CD14-positive monocyte (primary cell): ENCODE measurements at regions not wholly inside any gene's neighbourhood (a gene's known extent, or its start where the extent isn't known, plus 50 kb on each side); places are given as distances from the start of the nearest gene placed in this dataset.

Experiments used
- DNase-seq, 3 donors: peaks; one replicate each; pipeline ENCODE4 v3.0.0-alpha.2; 2011 to 2022
- H2AFZ ChIP-seq: 2 replicates; pipeline ENCODE4 v1.6.0; 2012; ENCODE audit warnings: mild to moderate bottlenecking, low read depth, low read length, inconsistent platforms; ENCODE audit not compliant: insufficient read depth, poor library complexity, severe bottlenecking
- H3K27ac ChIP-seq, 2 donors: 1 replicate in 1 of 2; 2 replicates in 1 of 2; pipeline ENCODE4 v1.5.1; 2012 to 2013; ENCODE audit warnings: low read length in 2 of 2, control low read depth in 1 of 2, inconsistent platforms in 1 of 2, low read depth in 1 of 2, mild to moderate bottlenecking in 1 of 2
- H3K27me3 ChIP-seq, 2 donors: one replicate each; pipeline versions ENCODE4 v1.6.0 to v1.6.1; 2011 to 2013; ENCODE audit warnings: low read length in 2 of 2; ENCODE audit not compliant: control insufficient read depth in 2 of 2, insufficient read depth in 2 of 2
- H3K36me3 ChIP-seq, 2 donors: replicated peaks in 1 of 2; 1 replicate in 1 of 2; 2 replicates in 1 of 2; pipeline versions ENCODE4 v1.5.1 to v1.6.1; 2012 to 2013; ENCODE audit warnings: low read length in 2 of 2, control low read depth in 1 of 2, inconsistent platforms in 1 of 2, mild to moderate bottlenecking in 1 of 2; ENCODE audit not compliant: insufficient read depth in 2 of 2, control insufficient read depth in 1 of 2
- H3K4me1 ChIP-seq, 2 donors: 1 replicate in 1 of 2; 2 replicates in 1 of 2; pipeline versions ENCODE4 v1.5.1 to v1.6.1; 2012 to 2013; ENCODE audit warnings: low read length in 2 of 2, control low read depth in 1 of 2, inconsistent platforms in 1 of 2, mild to moderate bottlenecking in 1 of 2, moderate library complexity in 1 of 2; ENCODE audit not compliant: insufficient read depth in 2 of 2, control insufficient read depth in 1 of 2
- H3K4me2 ChIP-seq: replicated peaks from 2 replicates; pipeline ENCODE3; 2012; ENCODE audit warnings: low read length, moderate library complexity, mild to moderate bottlenecking; ENCODE audit not compliant: poor library complexity, severe bottlenecking; ENCODE audit errors: extremely low read depth
- H3K4me3 ChIP-seq, 3 experiments: fragments of 200-600 bp in 1 of 3; sonication (generic) in 1 of 3; replicated peaks in 1 of 3; 1 replicate in 2 of 3; 2 replicates in 1 of 3; pipeline ENCODE4 v1.5.1; 2011 to 2013; ENCODE audit warnings: low read length in 3 of 3, mild to moderate bottlenecking in 3 of 3, control low read depth in 2 of 3, low read depth in 2 of 3, inconsistent platforms in 1 of 3, moderate library complexity in 1 of 3
- H3K79me2 ChIP-seq: 2 replicates; pipeline ENCODE4 v1.6.0; 2012; ENCODE audit warnings: mild to moderate bottlenecking, control low read depth, inconsistent platforms, low read length, moderate library complexity; ENCODE audit not compliant: insufficient read depth
- H3K9ac ChIP-seq: 2 replicates; pipeline ENCODE4 v1.6.0; 2017; ENCODE audit warnings: low read length, mild to moderate bottlenecking; ENCODE audit not compliant: insufficient read depth, poor library complexity, severe bottlenecking
- H3K9me3 ChIP-seq, 2 donors: replicated peaks in 1 of 2; 1 replicate in 1 of 2; 2 replicates in 1 of 2; pipeline versions ENCODE4 v1.5.1 to v1.6.1; 2012 to 2013; ENCODE audit warnings: low read length in 2 of 2, control low read depth in 1 of 2; ENCODE audit not compliant: control insufficient read depth in 1 of 2, insufficient read depth in 1 of 2
- H4K20me1 ChIP-seq: 2 replicates; pipeline ENCODE4 v1.6.0; 2012; ENCODE audit warnings: mild to moderate bottlenecking, low read length, control low read depth, moderate library complexity; ENCODE audit not compliant: insufficient read depth
- H3K27ac Mint-ChIP-seq, 7 donors: one replicate each; pipeline ENCODE4 v1.8.0; 2020; ENCODE audit warnings: mild to moderate bottlenecking in 7 of 7, mixed read lengths in 7 of 7, moderate library complexity in 6 of 7, inconsistent platforms in 2 of 7
- H3K27me3 Mint-ChIP-seq, 3 donors: one replicate each; pipeline ENCODE4 v1.8.0; 2021 to 2022; ENCODE audit warnings: low read depth in 3 of 3, mild to moderate bottlenecking in 3 of 3, mixed read lengths in 3 of 3, moderate library complexity in 3 of 3, inconsistent platforms in 1 of 3
- H3K36me3 Mint-ChIP-seq, 2 donors: one replicate each; pipeline ENCODE4 v1.8.0; 2020; ENCODE audit warnings: mixed read lengths in 2 of 2, inconsistent platforms in 1 of 2, mild to moderate bottlenecking in 1 of 2
- H3K4me1 Mint-ChIP-seq: one replicate; pipeline ENCODE4 v1.8.0; 2020; ENCODE audit warnings: mild to moderate bottlenecking, mixed read lengths
- H3K4me3 Mint-ChIP-seq, 2 donors: one replicate each; pipeline ENCODE4 v1.8.0; 2020; ENCODE audit warnings: mild to moderate bottlenecking in 2 of 2, mixed read lengths in 2 of 2, moderate library complexity in 1 of 2
- H3K9me3 Mint-ChIP-seq, 7 donors: one replicate each; pipeline ENCODE4 v1.8.0; 2020 to 2022; ENCODE audit warnings: mixed read lengths in 7 of 7, mild to moderate bottlenecking in 6 of 7, moderate library complexity in 6 of 7, inconsistent platforms in 2 of 7
- WGBS: methylation state at CpG from one replicate; pipeline ENCODE4 v1.1.5; 2013; ENCODE audit warnings: missing lambda C conversion rate; ENCODE audit not compliant: insufficient coverage; 5-methylcytosine and 5-hydroxymethylcytosine counted together
- intact Hi-C, 2 donors: fragments of 100-400 bp; cut with micrococcal nuclease; formaldehyde crosslinking; loops; one replicate each; pipeline versions ENCODE4 v1.15.0 to v1.15.1; 2023
- TF ChIP-seq, protein P1 (sequence below): fragments of 200-600 bp; IDR thresholded peaks from one replicate; pipeline ENCODE4 v1.8.0; 2022; ENCODE audit warnings: antibody characterized with exemption, mild to moderate bottlenecking

DNA sequence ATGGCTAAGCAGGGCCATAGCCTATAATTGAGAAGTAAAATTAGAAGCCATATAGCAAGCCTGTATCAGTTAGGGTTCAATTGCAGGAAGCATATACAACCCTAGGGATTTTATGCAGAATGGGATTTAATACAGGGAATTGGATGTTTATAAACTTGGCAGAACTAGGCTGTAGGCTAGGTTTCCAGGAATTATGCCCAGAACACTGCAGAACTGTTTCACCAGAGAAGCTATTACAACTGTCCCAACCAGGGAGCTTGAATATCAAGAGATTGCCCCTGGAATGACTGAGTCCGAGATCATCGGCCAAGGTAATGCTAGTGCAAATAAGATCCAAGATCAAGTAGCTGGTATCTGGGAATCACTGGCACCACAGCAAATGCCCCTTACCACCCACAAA, 64.0 kb downstream of the PRR15 start:
- Histone ChIP-seq H3K9ac (no peak overlapping the region), H3K27me3 (no peaks in the 10 kb centered on the region), H3K27ac (no peak overlapping the region), H3K36me3 (no peaks in the 10 kb centered on the region), H3K79me2 (no peaks in the 10 kb centered on the region), H3K4me3 (no peak overlapping the region), H3K9me3 (no peaks in the 10 kb centered on the region), H4K20me1 (no peaks in the 10 kb centered on the region), H3K4me2 (no peak overlapping the region), H3K4me1 (no peaks in the 10 kb centered on the region), H2AFZ (no peak overlapping the region)
- no peaks in the 10 kb centered on the region for H3K36me3 Mint-ChIP-seq
- DNase-seq: no peak
- H3K4me3 Mint-ChIP-seq: no peak overlapping the region
- peaks cover 0 to 2% (median 0%) of the 10 kb centered on the region in 7 donors for H3K9me3 Mint-ChIP-seq
- intact Hi-C loops: no loop called here
- peaks cover 2 to 11% (median 7%) of the 10 kb centered on the region in 3 donors for H3K27me3 Mint-ChIP-seq
- 100% methylated on average over 1 of the region's 2 CpGs for WGBS
- no peaks in the 10 kb centered on the region for H3K4me1 Mint-ChIP-seq
- H3K27ac Mint-ChIP-seq: no peak overlapping the region
- TF ChIP-seq, protein P1, sequence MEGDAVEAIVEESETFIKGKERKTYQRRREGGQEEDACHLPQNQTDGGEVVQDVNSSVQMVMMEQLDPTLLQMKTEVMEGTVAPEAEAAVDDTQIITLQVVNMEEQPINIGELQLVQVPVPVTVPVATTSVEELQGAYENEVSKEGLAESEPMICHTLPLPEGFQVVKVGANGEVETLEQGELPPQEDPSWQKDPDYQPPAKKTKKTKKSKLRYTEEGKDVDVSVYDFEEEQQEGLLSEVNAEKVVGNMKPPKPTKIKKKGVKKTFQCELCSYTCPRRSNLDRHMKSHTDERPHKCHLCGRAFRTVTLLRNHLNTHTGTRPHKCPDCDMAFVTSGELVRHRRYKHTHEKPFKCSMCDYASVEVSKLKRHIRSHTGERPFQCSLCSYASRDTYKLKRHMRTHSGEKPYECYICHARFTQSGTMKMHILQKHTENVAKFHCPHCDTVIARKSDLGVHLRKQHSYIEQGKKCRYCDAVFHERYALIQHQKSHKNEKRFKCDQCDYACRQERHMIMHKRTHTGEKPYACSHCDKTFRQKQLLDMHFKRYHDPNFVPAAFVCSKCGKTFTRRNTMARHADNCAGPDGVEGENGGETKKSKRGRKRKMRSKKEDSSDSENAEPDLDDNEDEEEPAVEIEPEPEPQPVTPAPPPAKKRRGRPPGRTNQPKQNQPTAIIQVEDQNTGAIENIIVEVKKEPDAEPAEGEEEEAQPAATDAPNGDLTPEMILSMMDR: no peak

DNA sequence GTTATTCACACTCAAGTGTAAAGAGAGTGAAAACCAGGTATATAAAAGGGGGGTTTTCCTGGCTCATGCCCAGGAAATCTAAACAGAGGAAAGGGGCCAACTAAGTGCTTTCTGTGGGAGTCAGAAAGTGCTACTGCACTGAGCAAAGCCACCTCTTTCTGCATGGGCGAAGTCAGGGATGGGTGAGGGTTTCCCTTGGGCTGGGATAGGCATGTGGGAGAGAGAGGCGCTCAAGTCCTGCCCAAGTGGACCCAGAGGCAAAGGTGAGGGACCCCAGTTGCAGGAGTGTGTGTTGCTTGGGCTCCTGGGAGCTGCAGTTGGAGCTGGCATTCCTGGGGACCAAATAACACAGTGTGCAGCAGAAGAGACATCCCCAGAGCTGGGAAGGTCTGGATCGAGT, 65.9 kb downstream of the PRR15 start:
- intact Hi-C loops: no loop called here
- TF ChIP-seq, protein P1: no peak
- H3K4me3 Mint-ChIP-seq: no peak overlapping the region
- no peak overlapping the region for H3K9ac ChIP-seq
- no peaks in the 10 kb centered on the region for H4K20me1 ChIP-seq
- H3K27ac Mint-ChIP-seq: no peak overlapping the region
- H3K36me3 Mint-ChIP-seq: no peaks in the 10 kb centered on the region
- H3K9me3 ChIP-seq: no peaks in the 10 kb centered on the region
- 82% methylated on average over 1 of the region's 3 CpGs for WGBS
- no peaks in the 10 kb centered on the region for H3K4me1 Mint-ChIP-seq
- H3K9me3 Mint-ChIP-seq: peaks cover 0 to 2% (median 0%) of the 10 kb centered on the region in 7 donors
- H3K27ac ChIP-seq: no peak overlapping the region
- peaks cover 7 to 9% (median 7%) of the 10 kb centered on the region in 3 donors for H3K27me3 Mint-ChIP-seq
- no peaks in the 10 kb centered on the region for H3K36me3 ChIP-seq
- no peak for DNase-seq
- no peaks in the 10 kb centered on the region for H3K4me1 ChIP-seq
- H3K27me3 ChIP-seq: no peaks in the 10 kb centered on the region
- no peak overlapping the region for H3K4me3 ChIP-seq
- H3K79me2 ChIP-seq: no peaks in the 10 kb centered on the region
- no peak overlapping the region for H2AFZ ChIP-seq
- no peak overlapping the region for H3K4me2 ChIP-seq
